ENCODE measurements at regions not wholly inside any gene's neighbourhood (a gene's known extent, or its start where the extent isn't known, plus 50 kb on each side); places are given as distances from the start of the nearest gene placed in this dataset.
"Not testable (repeated sequence)": the region's sequence is repeated elsewhere in the genome, so short reads cannot be mapped to it uniquely, and the experiment has no call there.

GRCh38 chr13:46491641-46492040 lies 61.3 kb upstream of the LRCH1 start:
- ChIA-PET CTCF (interaction anchor here (1.2 to 2.5 kb wide), 2 partner anchors 229 to 235 kb away, joined by 4 to 8 read pairs; no protein-coding TSS in a partner anchor), POLR2A (no interaction called here)
- DNase-seq: no peak
- intact Hi-C loops (cut with micrococcal nuclease): loop anchor here (5.0 kb wide), 1 partner anchor 231 kb away; no protein-coding TSS in a partner anchor
- no peak overlapping the region for H3K27ac Mint-ChIP-seq
- no peak for ATAC-seq
- no peak overlapping the region for H3K4me3 Mint-ChIP-seq
- no peaks in the 10 kb centered on the region for H3K4me1 Mint-ChIP-seq (ENCODE audit: low read depth)
- no peaks in the 10 kb centered on the region for H3K36me3 Mint-ChIP-seq (ENCODE audit: low read depth)
- H3K9me3 Mint-ChIP-seq: no peaks in the 10 kb centered on the region
- TF ChIP-seq, protein P1, sequence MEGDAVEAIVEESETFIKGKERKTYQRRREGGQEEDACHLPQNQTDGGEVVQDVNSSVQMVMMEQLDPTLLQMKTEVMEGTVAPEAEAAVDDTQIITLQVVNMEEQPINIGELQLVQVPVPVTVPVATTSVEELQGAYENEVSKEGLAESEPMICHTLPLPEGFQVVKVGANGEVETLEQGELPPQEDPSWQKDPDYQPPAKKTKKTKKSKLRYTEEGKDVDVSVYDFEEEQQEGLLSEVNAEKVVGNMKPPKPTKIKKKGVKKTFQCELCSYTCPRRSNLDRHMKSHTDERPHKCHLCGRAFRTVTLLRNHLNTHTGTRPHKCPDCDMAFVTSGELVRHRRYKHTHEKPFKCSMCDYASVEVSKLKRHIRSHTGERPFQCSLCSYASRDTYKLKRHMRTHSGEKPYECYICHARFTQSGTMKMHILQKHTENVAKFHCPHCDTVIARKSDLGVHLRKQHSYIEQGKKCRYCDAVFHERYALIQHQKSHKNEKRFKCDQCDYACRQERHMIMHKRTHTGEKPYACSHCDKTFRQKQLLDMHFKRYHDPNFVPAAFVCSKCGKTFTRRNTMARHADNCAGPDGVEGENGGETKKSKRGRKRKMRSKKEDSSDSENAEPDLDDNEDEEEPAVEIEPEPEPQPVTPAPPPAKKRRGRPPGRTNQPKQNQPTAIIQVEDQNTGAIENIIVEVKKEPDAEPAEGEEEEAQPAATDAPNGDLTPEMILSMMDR (IDR thresholded peaks at IDR 0.05): no peak
- peaks cover 1% of the 10 kb centered on the region for H3K27me3 Mint-ChIP-seq

DNA sequence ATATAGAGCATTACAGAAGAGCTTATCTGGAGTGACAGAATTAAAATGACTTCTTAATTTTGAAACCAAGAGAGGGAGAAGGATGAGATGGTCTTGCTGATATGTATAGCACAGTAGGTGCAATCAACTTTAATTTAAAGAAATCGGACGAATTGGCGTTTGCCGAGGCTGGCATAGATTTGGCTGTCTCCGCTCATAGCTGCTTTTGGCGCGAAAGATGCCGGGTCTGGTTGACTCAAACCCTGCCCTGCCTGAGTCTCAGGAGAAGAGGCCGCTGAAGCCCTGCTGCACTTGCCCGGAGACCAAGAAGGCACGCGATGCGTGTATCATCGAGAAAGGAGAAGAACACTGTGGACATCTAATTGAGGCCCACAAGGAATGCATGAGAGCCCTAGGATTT lies 62.3 kb upstream of the LRCH1 start:
- intact Hi-C loops (cut with micrococcal nuclease): loop anchor here (5.0 kb wide), 1 partner anchor 232 kb away; no protein-coding TSS in a partner anchor
- CTCF ChIA-PET: interaction anchor here (1.2 to 2.5 kb wide), 2 partner anchors 230 to 236 kb away, joined by 4 to 8 read pairs; no protein-coding TSS in a partner anchor
- DNase-seq; H3K36me3 Mint-ChIP-seq (ENCODE audit: low read depth); H3K9me3 Mint-ChIP-seq; H3K4me1 Mint-ChIP-seq (ENCODE audit: low read depth); H3K27me3 Mint-ChIP-seq; H3K4me3 Mint-ChIP-seq; POLR2A ChIA-PET; H3K27ac Mint-ChIP-seq: not testable (repeated sequence)
- ATAC-seq: peak; percentile 49

- Mint-ChIP-seq H3K27me3 (peaks cover 1% of the 10 kb centered on the region), H3K36me3 (ENCODE audit: low read depth) (no peaks in the 10 kb centered on the region), H3K4me3 (no peak overlapping the region), H3K27ac (no peak overlapping the region), H3K4me1 (ENCODE audit: low read depth) (no peaks in the 10 kb centered on the region), H3K9me3 (peaks cover 8% of the 10 kb centered on the region)
- CTCF ChIA-PET: interaction anchor here (2.5 kb wide), 1 partner anchor 231 kb away, joined by 8 read pairs; no protein-coding TSS in a partner anchor
- no peak for ATAC-seq
- no peak for DNase-seq
- TF ChIP-seq, protein P1 (IDR thresholded peaks at IDR 0.05): no peak
- POLR2A ChIA-PET: interaction anchor here (0.6 kb wide), 1 partner anchor 263 kb away, joined by 3 read pairs; no protein-coding TSS in a partner anchor
- intact Hi-C loops (cut with micrococcal nuclease): loop anchor here (5.0 kb wide), 1 partner anchor 232 kb away; no protein-coding TSS in a partner anchor
Measured at GRCh38 chr13:46490129-46490528, 62.8 kb upstream of the LRCH1 start.

- ChIA-PET CTCF (interaction anchor here (2.5 kb wide), 1 partner anchor 231 kb away, joined by 8 read pairs; no protein-coding TSS in a partner anchor), POLR2A (interaction anchor here (0.6 kb wide), 1 partner anchor 263 kb away, joined by 3 read pairs; no protein-coding TSS in a partner anchor)
- no peak for ATAC-seq
- no peak for DNase-seq
- intact Hi-C loops (cut with micrococcal nuclease): loop anchor here (5.0 kb wide), 1 partner anchor 233 kb away; no protein-coding TSS in a partner anchor
- Mint-ChIP-seq H3K4me1 (ENCODE audit: low read depth) (no peaks in the 10 kb centered on the region), H3K27ac (no peak overlapping the region), H3K4me3 (no peak overlapping the region), H3K36me3 (ENCODE audit: low read depth) (no peaks in the 10 kb centered on the region), H3K27me3 (peaks cover 1% of the 10 kb centered on the region), H3K9me3 (peaks cover 13% of the 10 kb centered on the region)
- TF ChIP-seq, protein P1 (IDR thresholded peaks at IDR 0.05): no peak
Measured at GRCh38 chr13:46489586-46490023, 63.4 kb upstream of the LRCH1 start.

DNA sequence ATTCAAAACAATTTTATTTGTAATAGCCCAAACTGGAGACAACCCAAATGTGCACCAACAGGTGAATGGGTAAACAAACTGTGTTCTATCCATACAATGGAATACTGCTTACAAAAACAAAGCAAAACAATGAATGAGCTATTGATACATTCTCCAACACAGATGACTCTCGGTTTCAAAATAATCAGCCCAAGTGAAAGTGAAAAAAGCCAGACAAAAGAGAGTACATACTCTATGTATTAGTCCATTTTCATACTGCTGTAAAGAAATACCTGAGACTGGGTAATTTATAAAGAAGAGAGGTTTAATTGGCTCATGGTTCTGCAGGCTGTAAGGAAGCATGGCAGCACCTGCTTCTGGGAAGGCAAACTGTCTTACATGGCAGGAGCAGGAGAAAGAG lies 65.2 kb upstream of the LRCH1 start:
- Mint-ChIP-seq H3K4me3 (no peak overlapping the region), H3K4me1 (ENCODE audit: low read depth) (no peaks in the 10 kb centered on the region), H3K36me3 (ENCODE audit: low read depth) (no peaks in the 10 kb centered on the region), H3K27me3 (no peaks in the 10 kb centered on the region), H3K27ac (no peak overlapping the region), H3K9me3 (peaks cover 22% of the 10 kb centered on the region)
- DNase-seq: no peak
- no peak for ATAC-seq
- ChIA-PET CTCF (no interaction called here), POLR2A (no interaction called here)
- TF ChIP-seq, protein P1 (IDR thresholded peaks at IDR 0.05): no peak
- intact Hi-C loops (cut with micrococcal nuclease): no loop called here
